Pancreas (tissue), 10 donors: ENCODE measurements at regions not wholly inside any gene's neighbourhood (a gene's known extent, or its start where the extent isn't known, plus 50 kb on each side); places are given as distances from the start of the nearest gene placed in this dataset.

Source experiments
- ATAC-seq, 4 donors: fragments of 200-7000 bp; cut with Tn5 transposase; one replicate each; pipeline versions ENCODE4 v1.8.0 to v1.9.1; 2020; ENCODE audit warnings: mild to moderate bottlenecking in 4 of 4, moderate library complexity in 4 of 4
- DNase-seq, 6 donors: peaks; one replicate each; pipeline ENCODE4 v3.0.0-alpha.2; 2020
- FAIRE-seq: peaks from 2 replicates; lab custom pipeline; 2012; peaks lifted over from hg19 to GRCh38; lab: Jason Lieb, UNC
- H3K27ac ChIP-seq, 4 donors: fragments of 200-600 bp; sonication (generic); 1 replicate in 3 of 4; 2 replicates in 1 of 4; pipeline versions ENCODE4 v1.5.0 to v1.8.0; 2020
- H3K27me3 ChIP-seq, 4 donors: fragments of 200-600 bp; one replicate each; pipeline ENCODE4 v1.8.0; 2021
- H3K36me3 ChIP-seq, 3 donors: fragments of 200-600 bp; sonication (generic) in 1 of 3; one replicate each; pipeline versions ENCODE4 v1.5.0 to v1.8.0; 2020 to 2021
- H3K4me1 ChIP-seq, 3 donors: fragments of 200-600 bp; one replicate each; pipeline ENCODE4 v1.8.0; 2021
- H3K4me3 ChIP-seq, 4 donors: fragments of 200-600 bp; sonication (generic) in 2 of 4; one replicate each; pipeline versions ENCODE4 v1.5.0 to v1.8.0; 2020 to 2021
- H3K9me3 ChIP-seq, 4 donors: fragments of 200-600 bp; one replicate each; pipeline ENCODE4 v1.8.0; 2021
- CTCF ChIP-seq, 4 donors: fragments of 200-600 bp; sonication (generic) in 3 of 4; IDR thresholded peaks; one replicate each; pipeline versions ENCODE4 v1.5.0 to v1.8.0; 2021; ENCODE audit warnings: antibody characterized with exemption in 4 of 4
- WGBS, 2 donors: extraction: QIAGEN DNeasy Blood & Tissue Kit; methylation state at CpG; one replicate each; pipeline ENCODE4 v1.1.7; 2013; 5-methylcytosine and 5-hydroxymethylcytosine counted together
- intact Hi-C, 3 donors: fragments of 100-400 bp; cut with DNase I; formaldehyde crosslinking; loops; one replicate each; pipeline versions ENCODE4 v1.11.1 to v1.14.2; 2022
- donor health status: healthy with polysubstance abuse.
- donor health status: DM: no; HTN: no; CAD: no; lungs with moderate emphysema.
- donor health status: DM: no; HTN: no; CAD: no.
- donor health status: control.
- donor health status: control.
- donor health status: Bipolar disorder and iron deficiency.
- donor health status: DM: yes; HTN: yes; CAD: no.
- donor health status: DM: no; HTN: no; CAD: no.
- donor health status: DM: no; HTN: no; CAD: no.
- donor health status: DM: yes; HTN: yes; CAD: no.

GRCh38 chr3:99143493-99143892 lies 242.0 kb upstream of the DCBLD2 start:
- H3K36me3 ChIP-seq, result no peaks in the 10 kb centered on the region
- no peaks in the 10 kb centered on the region for H3K9me3 ChIP-seq
- DNase-seq (no peak), FAIRE-seq (no peak), ATAC-seq (no peak)
- no peaks in the 10 kb centered on the region for H3K4me1 ChIP-seq
- no peak for TF ChIP-seq CTCF (IDR thresholded peaks at IDR 0.05)
- intact Hi-C loops, result no loop called here
- H3K4me3 ChIP-seq, result no peak overlapping the region
- no peaks in the 10 kb centered on the region for H3K27me3 ChIP-seq
- no peak overlapping the region for H3K27ac ChIP-seq
- WGBS, 2 donors, result 40 to 41% methylated on average over 3 of the region's 3 CpGs

GRCh38 chr3:99134986-99135385 lies 233.5 kb upstream of the DCBLD2 start:
- intact Hi-C loops, result no loop called here
- no peak for ATAC-seq
- H3K36me3 ChIP-seq, result no peaks in the 10 kb centered on the region
- no peak for DNase-seq
- no peaks in the 10 kb centered on the region for H3K27me3 ChIP-seq
- H3K27ac ChIP-seq, result no peak overlapping the region
- no peaks in the 10 kb centered on the region for H3K4me1 ChIP-seq
- H3K9me3 ChIP-seq, result no peaks in the 10 kb centered on the region
- FAIRE-seq, result no peak
- no peak for TF ChIP-seq CTCF (IDR thresholded peaks at IDR 0.05)
- no peak overlapping the region for H3K4me3 ChIP-seq

- no peak for FAIRE-seq
- H3K4me1 ChIP-seq, result no peaks in the 10 kb centered on the region
- no peak overlapping the region for H3K27ac ChIP-seq
- ATAC-seq, result no peak
- no peak for DNase-seq
- intact Hi-C loops, result no loop called here
- no peaks in the 10 kb centered on the region for H3K36me3 ChIP-seq
- TF ChIP-seq CTCF (IDR thresholded peaks at IDR 0.05), result no peak
- H3K4me3 ChIP-seq, result no peak overlapping the region
- H3K27me3 ChIP-seq, result no peaks in the 10 kb centered on the region
- no peaks in the 10 kb centered on the region for H3K9me3 ChIP-seq
These were observed 230.4 kb upstream of the DCBLD2 start for GRCh38 chr3:99131876-99132275.

- H3K27ac ChIP-seq, result no peak overlapping the region
- ATAC-seq (peak in 2 of 4 donors; percentile 29 to 35), FAIRE-seq (no peak), DNase-seq (no peak)
- WGBS, 2 donors, result 49 to 64% methylated on average over 4 of the region's 4 CpGs
- H3K36me3 ChIP-seq, result no peaks in the 10 kb centered on the region
- H3K27me3 ChIP-seq, result no peaks in the 10 kb centered on the region
- no peaks in the 10 kb centered on the region for H3K4me1 ChIP-seq
- H3K9me3 ChIP-seq, result no peaks in the 10 kb centered on the region
- intact Hi-C loops, result no loop called here
- no peak for TF ChIP-seq CTCF (IDR thresholded peaks at IDR 0.05)
- H3K4me3 ChIP-seq, result no peak overlapping the region
These were observed 227.4 kb upstream of the DCBLD2 start for GRCh38 chr3:99128725-99129505.

- TF ChIP-seq CTCF (IDR thresholded peaks at IDR 0.05), result no peak
- no peak for FAIRE-seq
These were observed 226.7 kb upstream of the DCBLD2 start for GRCh38 chr3:99128235-99128634.

More at GRCh38 chr3:99128235-99128634, 226.7 kb upstream of the DCBLD2 start:
- H3K4me3 ChIP-seq, result no peak overlapping the region
- H3K36me3 ChIP-seq, result no peaks in the 10 kb centered on the region
- no peak overlapping the region for H3K27ac ChIP-seq
- 56 to 66% methylated on average over 2 of the region's 2 CpGs for WGBS, 2 donors
- H3K9me3 ChIP-seq, result no peaks in the 10 kb centered on the region
- DNase-seq, result no peak
- no peaks in the 10 kb centered on the region for H3K4me1 ChIP-seq
- H3K27me3 ChIP-seq, result no peaks in the 10 kb centered on the region
- no peak for ATAC-seq
- intact Hi-C loops, result no loop called here
